ENCODE measurements at regions not wholly inside any gene's neighbourhood (a gene's known extent, or its start where the extent isn't known, plus 50 kb on each side); places are given as distances from the start of the nearest gene placed in this dataset.

DNA sequence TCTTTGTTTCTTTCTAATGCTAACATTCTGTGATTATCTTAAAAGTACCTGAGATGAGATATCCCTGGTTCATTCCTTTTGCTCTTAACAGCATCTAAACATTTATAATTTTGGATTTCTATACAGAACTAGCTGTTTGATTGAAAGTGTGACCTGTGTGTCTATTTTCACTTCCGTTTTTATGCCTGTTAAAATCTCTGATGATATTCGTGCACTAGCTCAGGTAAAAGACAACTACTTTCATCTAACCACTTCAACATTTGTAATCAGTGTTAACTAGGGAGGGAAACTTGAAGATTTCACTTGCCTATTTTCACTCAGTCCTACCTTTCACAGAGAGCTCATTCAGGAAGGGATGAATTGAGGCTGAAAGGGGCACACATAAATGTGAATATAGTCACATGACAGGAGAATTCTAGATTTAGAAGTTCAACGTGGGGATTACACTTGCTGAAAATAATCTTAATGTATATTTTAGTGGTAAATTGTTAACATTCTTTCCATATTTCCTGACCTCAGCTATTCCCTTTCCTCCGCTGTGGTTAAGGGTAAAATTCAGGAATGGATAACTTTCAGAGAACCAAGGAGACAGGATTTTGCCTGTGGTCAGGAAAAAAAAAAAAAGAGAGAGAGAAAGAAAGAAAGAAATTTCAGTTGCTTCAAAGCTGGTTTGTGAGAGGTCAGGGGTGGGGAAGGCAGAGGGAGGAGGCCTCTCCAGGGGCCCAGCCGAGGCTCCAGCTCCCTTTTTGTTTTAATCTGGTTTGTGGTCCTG lies 159.8 kb upstream of the TSC22D2 start:
- WGBS, 2 experiments (ENCODE audit: extremely low coverage in 1 of 2, insufficient coverage in 1 of 2, insufficient read length in 1 of 2, insufficient replicate concordance in 2 of 2, low coverage in 1 of 2, low lambda C conversion rate in 2 of 2, missing lambda C conversion rate in 1 of 2): 74% methylated on average over 5 of the region's 5 CpGs; no CpG with 5 or more reads in 1 of the 2 experiments
- Histone ChIP-seq H4K91ac (replicated peaks; ENCODE audit: insufficient read length, low read length) (no peak overlapping the region), H2AFZ (ENCODE audit: low read length) (no peak overlapping the region), H3K79me2 (ENCODE audit: control insufficient read depth in 1 of 2, insufficient read depth in 2 of 2, low read length in 2 of 2) (no peaks in the 10 kb centered on the region), H3K36me3 (ENCODE audit: control insufficient read depth in 2 of 4, insufficient read depth in 4 of 4, low read length in 3 of 4) (no peaks in the 10 kb centered on the region), H4K5ac (ENCODE audit: insufficient read length, low read depth, low read length) (no peak overlapping the region), H3K9me3 (ENCODE audit: insufficient read depth in 2 of 2, low read depth in 1 of 2, low read length in 1 of 2) (no peaks in the 10 kb centered on the region), H3K4me1 (replicated peaks in 1 of 4; ENCODE audit: control insufficient read depth in 3 of 4, insufficient read depth in 4 of 4, low read length in 3 of 4) (no peaks in the 10 kb centered on the region; a peak in 1 of 7 replicates), H3K14ac (ENCODE audit: insufficient read length) (no peak overlapping the region), H3K4me2 (ENCODE audit: insufficient read depth in 1 of 2, low read depth in 2 of 2, low read length in 2 of 2) (no peak overlapping the region), H3K18ac (ENCODE audit: extremely low read depth, low read length) (no peak overlapping the region), H3K27me3 (replicated peaks in 1 of 4; ENCODE audit: control insufficient read depth in 3 of 4, extremely low read depth in 1 of 4, insufficient read depth in 3 of 4, low read length in 3 of 4) (no peaks in the 10 kb centered on the region), H2BK20ac (ENCODE audit: low read length) (no peak overlapping the region), H3K23ac (ENCODE audit: insufficient read length) (no peak overlapping the region), H3K4ac (replicated peaks; ENCODE audit: insufficient read length, low read depth, low read length) (no peak overlapping the region), H4K20me1 (replicated peaks in 1 of 2; ENCODE audit: control insufficient read depth in 1 of 2, insufficient read depth in 2 of 2, low read length in 2 of 2) (no peaks in the 10 kb centered on the region), H3K27ac (ENCODE audit: low read depth, low read length) (no peak overlapping the region), H2BK5ac (ENCODE audit: low read depth, low read length) (no peak overlapping the region), H3K79me1 (ENCODE audit: low read depth, low read length) (no peaks in the 10 kb centered on the region), H3K9ac (replicated peaks in 1 of 4; ENCODE audit: extremely low read depth in 1 of 4, low read depth in 3 of 4, low read length in 3 of 4) (no peak overlapping the region), H2BK15ac (ENCODE audit: low read length) (no peak overlapping the region), H2BK12ac (ENCODE audit: low read depth, low read length) (no peak overlapping the region), H2BK120ac (replicated peaks; ENCODE audit: low read depth, low read length) (no peak overlapping the region), H3K4me3 (ENCODE audit: extremely low read depth in 1 of 4, insufficient read depth in 2 of 4, low read depth in 3 of 4, low read length in 4 of 4) (no peak overlapping the region), H4K8ac (ENCODE audit: extremely low read depth, insufficient read depth, low read length) (no peak overlapping the region), H2AK5ac (ENCODE audit: low read depth, low read length) (no peak overlapping the region), H3K56ac (replicated peaks; ENCODE audit: insufficient read length, low read depth, low read length) (no peak overlapping the region), H3K23me2 (ENCODE audit: low read depth, low read length) (no peaks in the 10 kb centered on the region)
- TF ChIP-seq SP4 (IDR thresholded peaks at IDR 0.05; ENCODE audit: low read length) (no peak), KDM4A (IDR thresholded peaks at IDR 0.05; ENCODE audit: low read depth, low read length, severe bottlenecking) (no peak), NANOG (IDR thresholded peaks at IDR 0.05; ENCODE audit: insufficient read depth, low read depth, low read length, poor library complexity, severe bottlenecking) (no peak), EGR1 (IDR thresholded peaks at IDR 0.05; ENCODE audit: borderline replicate concordance, low read depth, low read length) (no peak), BCL11A (IDR thresholded peaks at IDR 0.05; ENCODE audit: low read depth in 2 of 2, low read length in 2 of 2) (no peak), EP300 (IDR thresholded peaks at IDR 0.05; ENCODE audit: borderline replicate concordance in 1 of 2, low read depth in 2 of 2, low read length in 2 of 2) (no peak)
- no peak for FAIRE-seq
- ChIA-PET CTCF (ENCODE audit: partially characterized antibody) (interaction anchor here (1.5 to 3.6 kb wide), 3 partner anchors 55 to 255 kb away, joined by 3 to 18 read pairs (median 5); no protein-coding TSS in a partner anchor), POLR2A (ENCODE audit: partially characterized antibody) (interaction anchor here (0.8 kb wide), 1 partner anchor 160 kb away, joined by 3 read pairs; the partner anchor contains the start of gene TSC22D2)
- no peak for DNase-seq (ENCODE audit: low read depth in 1 of 2, low spot score in 2 of 2)
